ENCODE measurements at regions not wholly inside any gene's neighbourhood (a gene's known extent, or its start where the extent isn't known, plus 50 kb on each side); places are given as distances from the start of the nearest gene placed in this dataset.
"Not testable (repeated sequence)": the region's sequence is repeated elsewhere in the genome, so short reads cannot be mapped to it uniquely, and the experiment has no call there.

DNA sequence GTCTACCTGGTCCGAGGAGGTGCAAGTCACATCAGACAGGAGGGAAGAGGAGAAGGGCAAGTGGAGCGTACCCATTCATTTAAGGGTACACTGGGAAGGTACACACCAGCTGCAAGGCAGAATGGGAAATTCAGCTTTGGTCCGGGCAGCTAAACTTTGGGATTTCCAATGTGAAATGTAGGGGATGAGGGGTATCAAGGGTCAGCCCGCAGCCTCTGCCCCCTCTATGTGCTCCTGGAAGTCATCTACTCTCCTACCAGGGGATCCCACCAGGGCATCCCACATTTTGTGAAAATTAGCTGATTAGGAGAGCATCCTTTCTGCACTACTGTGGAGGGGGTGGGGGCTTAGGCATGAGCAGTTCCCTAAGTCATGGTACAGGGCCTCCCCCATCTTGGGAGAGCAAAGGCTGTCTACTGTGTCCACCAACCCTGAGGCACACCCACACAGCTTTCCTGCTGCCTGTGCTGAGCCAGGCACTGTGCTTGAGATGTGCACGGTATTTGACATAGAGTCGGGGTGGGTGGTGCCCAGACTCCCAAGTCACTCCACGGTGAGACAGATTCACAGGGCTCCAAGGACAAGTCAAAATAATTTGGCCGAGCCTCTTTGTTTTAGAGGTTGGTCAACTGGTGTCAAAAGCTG is 189.1 kb upstream of the SULF2 start:
- TF ChIP-seq, protein P1, sequence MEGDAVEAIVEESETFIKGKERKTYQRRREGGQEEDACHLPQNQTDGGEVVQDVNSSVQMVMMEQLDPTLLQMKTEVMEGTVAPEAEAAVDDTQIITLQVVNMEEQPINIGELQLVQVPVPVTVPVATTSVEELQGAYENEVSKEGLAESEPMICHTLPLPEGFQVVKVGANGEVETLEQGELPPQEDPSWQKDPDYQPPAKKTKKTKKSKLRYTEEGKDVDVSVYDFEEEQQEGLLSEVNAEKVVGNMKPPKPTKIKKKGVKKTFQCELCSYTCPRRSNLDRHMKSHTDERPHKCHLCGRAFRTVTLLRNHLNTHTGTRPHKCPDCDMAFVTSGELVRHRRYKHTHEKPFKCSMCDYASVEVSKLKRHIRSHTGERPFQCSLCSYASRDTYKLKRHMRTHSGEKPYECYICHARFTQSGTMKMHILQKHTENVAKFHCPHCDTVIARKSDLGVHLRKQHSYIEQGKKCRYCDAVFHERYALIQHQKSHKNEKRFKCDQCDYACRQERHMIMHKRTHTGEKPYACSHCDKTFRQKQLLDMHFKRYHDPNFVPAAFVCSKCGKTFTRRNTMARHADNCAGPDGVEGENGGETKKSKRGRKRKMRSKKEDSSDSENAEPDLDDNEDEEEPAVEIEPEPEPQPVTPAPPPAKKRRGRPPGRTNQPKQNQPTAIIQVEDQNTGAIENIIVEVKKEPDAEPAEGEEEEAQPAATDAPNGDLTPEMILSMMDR (conservative IDR thresholded peaks at IDR 0.05), result no peak
- Mint-ChIP-seq H3K4me3 (peak overlapping the region; percentile 36), H3K27ac (ENCODE audit: unreplicated experiment) (peak overlapping the region; percentile 98), H3K9me3 (no peaks in the 10 kb centered on the region), H3K27me3 (ENCODE audit: low read depth) (peaks cover 11% of the 10 kb centered on the region), H3K36me3 (ENCODE audit: low read depth) (no peaks in the 10 kb centered on the region), H3K4me1 (peaks cover 92% of the 10 kb centered on the region)
- no peak for DNase-seq (ENCODE audit: low read depth, low spot score)

DNA sequence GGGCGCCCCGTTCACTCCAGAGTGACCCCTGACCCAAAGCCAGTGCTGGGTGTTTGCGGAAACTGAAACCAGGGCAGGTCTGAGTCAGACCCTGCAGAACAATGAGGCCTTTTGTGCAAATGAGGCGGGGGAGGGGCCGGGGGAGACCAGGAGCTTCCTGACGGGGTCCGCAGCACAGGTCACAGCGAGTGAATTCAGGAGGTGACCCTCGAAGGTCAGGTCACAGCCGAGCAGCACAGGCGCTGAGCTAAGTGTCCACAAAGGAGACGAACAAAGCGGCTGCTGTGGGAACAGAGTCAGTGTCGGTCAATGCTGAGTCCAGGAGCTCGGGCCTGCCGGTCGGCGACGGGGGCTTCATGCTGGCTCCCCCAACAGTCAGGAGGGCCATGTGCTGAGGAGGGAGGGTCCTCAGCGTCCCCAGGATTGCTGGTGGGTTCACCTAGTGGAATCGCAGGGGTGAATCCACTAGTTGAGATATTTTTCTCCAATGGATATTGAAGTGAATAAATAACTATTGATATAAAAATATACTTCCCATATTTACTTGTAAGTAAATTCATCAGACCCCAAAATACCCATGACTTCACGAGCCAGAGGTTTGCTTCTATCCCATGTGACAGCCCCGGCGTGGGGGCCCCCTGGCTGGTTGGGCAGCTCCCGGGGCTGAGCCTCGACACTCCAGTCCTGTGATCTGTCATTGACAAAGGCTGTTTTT is 188.4 kb upstream of the SULF2 start:
- Mint-ChIP-seq H3K27me3 (ENCODE audit: low read depth) (peaks cover 5% of the 10 kb centered on the region), H3K27ac (ENCODE audit: unreplicated experiment) (peak overlapping the region; percentile 98), H3K9me3 (no peaks in the 10 kb centered on the region), H3K4me1 (peaks cover 88% of the 10 kb centered on the region), H3K36me3 (ENCODE audit: low read depth) (no peaks in the 10 kb centered on the region), H3K4me3 (peak overlapping the region; percentile 73)
- TF ChIP-seq, protein P1 (conservative IDR thresholded peaks at IDR 0.05), result no peak
- DNase-seq (ENCODE audit: low read depth, low spot score), result peak; percentile 77

DNA sequence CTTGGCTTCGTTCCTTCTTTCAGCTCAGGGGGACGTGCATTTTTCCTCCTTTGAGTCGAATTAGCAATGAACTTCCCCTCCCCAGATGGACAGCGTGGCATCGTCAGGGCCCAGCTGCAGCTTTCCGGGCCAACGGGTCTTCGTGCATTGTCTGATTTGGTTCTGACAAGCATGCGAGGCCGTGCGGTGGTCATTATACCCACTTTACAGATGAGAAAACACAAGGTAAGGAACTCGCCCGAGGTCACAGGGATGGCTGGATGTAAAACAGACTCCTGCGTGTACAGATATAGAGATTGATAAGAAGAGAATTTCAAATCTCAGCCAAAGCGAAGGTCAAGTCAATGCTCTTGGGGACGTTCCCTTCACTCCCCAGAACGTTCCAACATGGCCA is 187.6 kb upstream of the SULF2 start:
- TF ChIP-seq, protein P1 (conservative IDR thresholded peaks at IDR 0.05), result no peak
- Mint-ChIP-seq H3K27me3 (ENCODE audit: low read depth) (peaks cover 5% of the 10 kb centered on the region), H3K4me1 (peaks cover 83% of the 10 kb centered on the region), H3K36me3 (ENCODE audit: low read depth) (no peaks in the 10 kb centered on the region), H3K27ac (ENCODE audit: unreplicated experiment) (peak overlapping the region; percentile 98), H3K4me3 (peak overlapping the region; percentile 73), H3K9me3 (no peaks in the 10 kb centered on the region)
- no peak for DNase-seq (ENCODE audit: low read depth, low spot score)

DNA sequence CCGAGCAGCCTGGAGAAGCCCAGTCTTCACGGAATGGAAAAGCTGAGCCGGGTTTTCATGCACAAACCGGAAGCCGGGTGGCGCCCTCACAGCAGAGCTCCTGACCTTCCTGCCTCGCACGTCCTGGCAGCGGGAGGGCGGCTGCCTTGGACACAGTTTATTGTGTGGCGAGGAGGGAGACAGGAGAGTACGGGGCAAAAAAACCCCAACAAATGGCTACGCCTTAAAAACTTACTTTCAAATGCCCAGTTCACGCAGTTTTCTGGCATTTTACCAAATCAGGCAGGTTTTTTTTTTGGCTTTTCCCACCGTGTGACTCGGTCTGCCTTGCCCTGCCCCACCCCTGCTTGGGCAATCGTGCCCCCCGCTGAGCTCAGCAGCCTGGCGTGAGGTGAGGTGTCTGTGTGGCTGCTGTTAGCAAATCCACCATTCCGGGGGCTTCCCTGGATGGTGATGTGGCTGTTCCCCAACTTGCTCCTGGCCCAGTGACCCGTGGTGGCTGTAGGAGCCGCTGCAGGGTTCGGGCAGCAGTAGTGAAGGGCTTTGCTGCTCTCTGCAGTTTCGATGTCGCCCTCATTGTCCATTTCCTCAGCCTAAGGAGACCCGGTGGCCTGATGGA is 187.1 kb upstream of the SULF2 start:
- H3K27ac Mint-ChIP-seq (ENCODE audit: unreplicated experiment), result peak overlapping the region; percentile 98
- peaks cover 78% of the 10 kb centered on the region for H3K4me1 Mint-ChIP-seq
- TF ChIP-seq, protein P1 (conservative IDR thresholded peaks at IDR 0.05), result peak; percentile 16
- peak overlapping the region; percentile 73 for H3K4me3 Mint-ChIP-seq
- H3K27me3 Mint-ChIP-seq (ENCODE audit: low read depth); H3K36me3 Mint-ChIP-seq (ENCODE audit: low read depth); H3K9me3 Mint-ChIP-seq: not testable (repeated sequence)
- peak; percentile 32 for DNase-seq (ENCODE audit: low read depth, low spot score)

DNA sequence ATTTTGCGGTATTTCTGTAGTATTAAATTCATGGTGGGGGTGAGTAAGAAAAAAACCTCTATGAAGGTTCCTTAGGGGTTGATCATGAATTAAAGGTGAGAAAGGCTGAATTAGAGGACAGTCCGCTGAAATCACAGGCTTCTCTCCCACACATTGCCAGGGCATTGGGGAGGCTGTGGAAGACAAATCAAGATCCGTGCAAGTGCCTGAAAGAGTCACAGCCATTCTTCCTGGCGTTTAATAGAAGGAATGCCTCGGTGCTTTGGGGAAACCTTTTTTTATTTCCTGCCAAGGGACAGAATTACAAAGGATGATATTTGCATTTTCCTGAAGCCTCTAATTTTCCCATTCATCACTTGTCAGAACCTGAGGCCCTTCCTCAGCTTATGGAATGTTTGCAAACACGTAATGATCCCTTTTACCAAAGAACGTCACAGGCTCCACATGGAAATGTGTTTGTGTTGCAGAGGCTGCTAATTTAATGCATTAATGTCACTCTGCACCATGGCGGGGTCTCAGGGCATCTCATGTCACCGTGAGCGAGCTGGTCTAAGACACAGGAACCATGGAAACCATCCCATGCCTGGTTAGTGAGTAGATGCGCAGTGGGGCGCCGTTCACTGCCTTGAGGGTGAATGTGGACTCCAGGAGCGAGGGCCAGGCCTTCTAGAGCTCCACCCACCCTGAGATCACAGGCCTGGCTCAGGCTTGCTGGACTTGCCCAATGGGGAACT is 185.9 kb upstream of the SULF2 start:
- TF ChIP-seq, protein P1 (conservative IDR thresholded peaks at IDR 0.05), result no peak
- peaks cover 66% of the 10 kb centered on the region for H3K4me1 Mint-ChIP-seq
- no peaks in the 10 kb centered on the region for H3K36me3 Mint-ChIP-seq (ENCODE audit: low read depth)
- H3K4me3 Mint-ChIP-seq, result peak overlapping the region; percentile 73
- H3K9me3 Mint-ChIP-seq, result no peaks in the 10 kb centered on the region
- peaks cover 4% of the 10 kb centered on the region for H3K27me3 Mint-ChIP-seq (ENCODE audit: low read depth)
- peak overlapping the region; percentile 94 for H3K27ac Mint-ChIP-seq (ENCODE audit: unreplicated experiment)
- no peak for DNase-seq (ENCODE audit: low read depth, low spot score)
